GM21717 (cell line): ENCODE measurements at regions not wholly inside any gene's neighbourhood (a gene's known extent, or its start where the extent isn't known, plus 50 kb on each side); places are given as distances from the start of the nearest gene placed in this dataset.

Experiments used
- ATAC-seq: cut with Tn5 transposase; IDR thresholded peaks from one replicate; pipeline ENCODE4 v1.9.1; 2021; ENCODE audit warnings: mild to moderate bottlenecking, moderate library complexity; ENCODE audit not compliant: unreplicated experiment

GRCh38 chr21:17987382-17988101, 168.4 kb upstream of the C21orf91 start:
- ATAC-seq, result no peak

GRCh38 chr21:17981060-17981740, 162.0 kb upstream of the C21orf91 start:
- no peak for ATAC-seq

GRCh38 chr21:17979763-17980162, 160.6 kb upstream of the C21orf91 start:
- no peak for ATAC-seq

- ATAC-seq, result no peak
Observed at GRCh38 chr21:17978895-17979294, 159.7 kb upstream of the C21orf91 start.

GRCh38 chr21:17976691-17977090, 157.5 kb upstream of the C21orf91 start:
- no peak for ATAC-seq

GRCh38 chr21:17976139-17976538, 157.0 kb upstream of the C21orf91 start:
- no peak for ATAC-seq

- ATAC-seq, result no peak
Observed at GRCh38 chr21:17967319-17967718, 148.2 kb upstream of the C21orf91 start.

- ATAC-seq, result no peak
Observed at GRCh38 chr21:17964716-17965115, 145.6 kb upstream of the C21orf91 start.

GRCh38 chr21:17964199-17964598, 145.0 kb upstream of the C21orf91 start:
- no peak for ATAC-seq

- no peak for ATAC-seq
Observed at GRCh38 chr21:17950591-17950990, 131.4 kb upstream of the C21orf91 start.

GRCh38 chr21:17949421-17949820, 130.3 kb upstream of the C21orf91 start:
- ATAC-seq, result no peak

GRCh38 chr21:17947531-17947930, 128.4 kb upstream of the C21orf91 start:
- ATAC-seq, result no peak

- ATAC-seq, result peak; percentile 41
Observed at GRCh38 chr21:17931080-17931479, 111.9 kb upstream of the C21orf91 start.

GRCh38 chr21:17930093-17930492, 110.9 kb upstream of the C21orf91 start:
- no peak for ATAC-seq

- no peak for ATAC-seq
Observed at GRCh38 chr21:17929510-17929909, 110.4 kb upstream of the C21orf91 start.

GRCh38 chr21:17925899-17926298, 106.7 kb upstream of the C21orf91 start:
- ATAC-seq, result no peak

- peak; percentile 90 for ATAC-seq
Observed at GRCh38 chr21:17925000-17925610, 105.9 kb upstream of the C21orf91 start.

- no peak for ATAC-seq
Observed at GRCh38 chr21:17921579-17922530, 102.7 kb upstream of the C21orf91 start.

GRCh38 chr21:17915976-17916375, 96.8 kb upstream of the C21orf91 start:
- ATAC-seq, result no peak

- ATAC-seq, result no peak
Observed at GRCh38 chr21:17911628-17912027, 92.5 kb upstream of the C21orf91 start.
